ENCODE measurements at regions not wholly inside any gene's neighbourhood (a gene's known extent, or its start where the extent isn't known, plus 50 kb on each side); places are given as distances from the start of the nearest gene placed in this dataset.

GRCh38 chr1:234768171-234768568, 158.2 kb upstream of the IRF2BP2 start:
- H2AFZ ChIP-seq (ENCODE audit: low read depth, low read length) = no peak overlapping the region

GRCh38 chr1:234765672-234766071, 155.7 kb upstream of the IRF2BP2 start:
- Histone ChIP-seq H3K36me3 (ENCODE audit: insufficient read depth, low read length) (no peaks in the 10 kb centered on the region), H3K9ac (ENCODE audit: low read length) (no peak overlapping the region), H2AFZ (ENCODE audit: low read depth, low read length) (no peak overlapping the region), H3K27me3 (ENCODE audit: insufficient read depth, low read depth, low read length) (no peaks in the 10 kb centered on the region), H4K20me1 (ENCODE audit: insufficient read depth) (no peaks in the 10 kb centered on the region), H3K4me3 (ENCODE audit: low read length) (no peak overlapping the region), H3F3A (ENCODE audit: insufficient read depth, low read length, poor library complexity, severe bottlenecking) (no peaks in the 10 kb centered on the region), H3K9me2 (ENCODE audit: insufficient read depth, low read length) (no peaks in the 10 kb centered on the region), H3K27ac (ENCODE audit: low read length) (no peak overlapping the region), H3K4me2 (ENCODE audit: low read length) (no peak overlapping the region), H3K9me3 (ENCODE audit: low read length) (no peaks in the 10 kb centered on the region), H3K79me2 (replicated peaks; ENCODE audit: insufficient read depth, low read length) (no peaks in the 10 kb centered on the region)
- TF ChIP-seq CTCF (IDR thresholded peaks at IDR 0.05; ENCODE audit: poor library complexity, severe bottlenecking) (no peak), SMC3 (conservative IDR thresholded peaks at IDR 0.05; ENCODE audit: poor library complexity) (no peak), RAD21 (conservative IDR thresholded peaks at IDR 0.05) (no peak), EZH2 (IDR thresholded peaks at IDR 0.05; ENCODE audit: borderline replicate concordance, insufficient read depth, low read length, poor library complexity, severe bottlenecking) (no peak), POLR2AphosphoS5 (IDR thresholded peaks at IDR 0.05) (no peak)

More at GRCh38 chr1:234768171-234768568, 158.2 kb upstream of the IRF2BP2 start:
- no peaks in the 10 kb centered on the region for H3K79me2 ChIP-seq (replicated peaks; ENCODE audit: insufficient read depth, low read length)
- H3K36me3 ChIP-seq (ENCODE audit: insufficient read depth, low read length) = no peaks in the 10 kb centered on the region
- no peak overlapping the region for H3K4me2 ChIP-seq (ENCODE audit: low read length)
- H4K20me1 ChIP-seq (ENCODE audit: insufficient read depth) = no peaks in the 10 kb centered on the region
- no peak overlapping the region for H3K27ac ChIP-seq (ENCODE audit: low read length)
- no peak for TF ChIP-seq REST (IDR thresholded peaks at IDR 0.05; ENCODE audit: borderline replicate concordance)
- H3K9ac ChIP-seq (ENCODE audit: low read length) = no peak overlapping the region
- no peak overlapping the region for H3K4me3 ChIP-seq (ENCODE audit: low read length)
- no peaks in the 10 kb centered on the region for H3F3A ChIP-seq (ENCODE audit: insufficient read depth, low read length, poor library complexity, severe bottlenecking)
- H3K9me3 ChIP-seq (ENCODE audit: low read length) = no peaks in the 10 kb centered on the region
- H3K9me2 ChIP-seq (ENCODE audit: insufficient read depth, low read length) = no peaks in the 10 kb centered on the region
- no peaks in the 10 kb centered on the region for H3K27me3 ChIP-seq (ENCODE audit: insufficient read depth, low read depth, low read length)

- H3K4me3 ChIP-seq (ENCODE audit: low read length) = no peak overlapping the region
- H3K9me3 ChIP-seq (ENCODE audit: low read length) = no peaks in the 10 kb centered on the region
- H3K9me2 ChIP-seq (ENCODE audit: insufficient read depth, low read length) = no peaks in the 10 kb centered on the region
- no peaks in the 10 kb centered on the region for H3F3A ChIP-seq (ENCODE audit: insufficient read depth, low read length, poor library complexity, severe bottlenecking)
- no peaks in the 10 kb centered on the region for H4K20me1 ChIP-seq (ENCODE audit: insufficient read depth)
- H3K79me2 ChIP-seq (replicated peaks; ENCODE audit: insufficient read depth, low read length) = no peaks in the 10 kb centered on the region
- no peaks in the 10 kb centered on the region for H3K36me3 ChIP-seq (ENCODE audit: insufficient read depth, low read length)
- H2AFZ ChIP-seq (ENCODE audit: low read depth, low read length) = no peak overlapping the region
- no peak overlapping the region for H3K9ac ChIP-seq (ENCODE audit: low read length)
- H3K27me3 ChIP-seq (ENCODE audit: insufficient read depth, low read depth, low read length) = no peaks in the 10 kb centered on the region
- no peak for TF ChIP-seq EZH2 (IDR thresholded peaks at IDR 0.05; ENCODE audit: borderline replicate concordance, insufficient read depth, low read length, poor library complexity, severe bottlenecking)
- no peak for TF ChIP-seq TAF1 (IDR thresholded peaks at IDR 0.05; ENCODE audit: low read depth)
- no peak for TF ChIP-seq CTCF (IDR thresholded peaks at IDR 0.05; ENCODE audit: poor library complexity, severe bottlenecking)
- TF ChIP-seq REST (IDR thresholded peaks at IDR 0.05; ENCODE audit: borderline replicate concordance) = no peak
- TF ChIP-seq POLR2AphosphoS5 (IDR thresholded peaks at IDR 0.05) = no peak
- no peak for TF ChIP-seq EP300 (conservative IDR thresholded peaks at IDR 0.05; ENCODE audit: poor library complexity, severe bottlenecking)
- no peak overlapping the region for H3K4me2 ChIP-seq (ENCODE audit: low read length)
- no peak overlapping the region for H3K27ac ChIP-seq (ENCODE audit: low read length)
Measured at GRCh38 chr1:234765181-234765580, 155.2 kb upstream of the IRF2BP2 start.

Measured in neural cell (in vitro differentiated cells).